GM18511 (cell line): ENCODE measurements at regions not wholly inside any gene's neighbourhood (a gene's known extent, or its start where the extent isn't known, plus 50 kb on each side); places are given as distances from the start of the nearest gene placed in this dataset.

Experiments
- ATAC-seq: cut with Tn5 transposase; IDR thresholded peaks from one replicate; pipeline ENCODE4 v1.9.1; 2021; ENCODE audit warnings: mild to moderate bottlenecking, moderate library complexity; ENCODE audit not compliant: unreplicated experiment

- no peak for ATAC-seq
Observed at GRCh38 chr3:73772076-73772886, 147.5 kb upstream of the PDZRN3 start.

DNA sequence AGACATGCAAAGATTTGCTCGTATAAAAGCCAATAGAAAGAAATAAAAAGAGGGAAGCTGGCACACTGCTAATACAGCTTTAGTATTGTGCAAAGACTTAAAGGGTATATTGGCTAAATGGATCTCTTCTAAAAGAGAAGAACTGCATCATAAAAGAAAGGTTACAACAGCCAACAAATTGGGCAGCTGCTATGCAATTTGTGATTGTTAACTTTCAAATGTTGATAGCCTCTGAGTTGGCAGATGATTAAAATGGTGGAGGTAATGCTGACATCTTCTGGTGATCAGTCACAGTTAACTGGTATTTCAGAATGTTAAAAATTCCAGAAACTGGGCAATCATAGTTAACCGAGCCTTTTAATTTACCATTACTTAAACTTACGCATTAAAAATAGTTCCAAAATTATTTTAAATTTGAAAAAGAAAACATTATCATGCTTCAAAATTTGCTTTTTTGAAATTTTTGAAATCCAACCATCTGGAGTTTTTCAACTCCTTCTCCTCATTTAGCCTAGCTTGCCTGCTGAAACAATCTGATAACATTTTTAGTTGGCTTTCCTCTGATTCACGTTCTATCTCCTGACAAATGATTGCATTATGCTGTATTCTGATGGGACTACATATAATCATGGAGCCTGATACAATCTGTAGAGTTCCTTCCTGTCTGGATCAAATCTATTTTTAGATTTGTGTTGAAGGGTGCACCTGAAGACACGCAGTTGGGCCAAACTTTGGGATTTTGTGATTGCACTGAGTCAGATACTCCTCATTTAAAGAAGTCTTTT, 144.0 kb upstream of the PDZRN3 start:
- ATAC-seq, result no peak

DNA sequence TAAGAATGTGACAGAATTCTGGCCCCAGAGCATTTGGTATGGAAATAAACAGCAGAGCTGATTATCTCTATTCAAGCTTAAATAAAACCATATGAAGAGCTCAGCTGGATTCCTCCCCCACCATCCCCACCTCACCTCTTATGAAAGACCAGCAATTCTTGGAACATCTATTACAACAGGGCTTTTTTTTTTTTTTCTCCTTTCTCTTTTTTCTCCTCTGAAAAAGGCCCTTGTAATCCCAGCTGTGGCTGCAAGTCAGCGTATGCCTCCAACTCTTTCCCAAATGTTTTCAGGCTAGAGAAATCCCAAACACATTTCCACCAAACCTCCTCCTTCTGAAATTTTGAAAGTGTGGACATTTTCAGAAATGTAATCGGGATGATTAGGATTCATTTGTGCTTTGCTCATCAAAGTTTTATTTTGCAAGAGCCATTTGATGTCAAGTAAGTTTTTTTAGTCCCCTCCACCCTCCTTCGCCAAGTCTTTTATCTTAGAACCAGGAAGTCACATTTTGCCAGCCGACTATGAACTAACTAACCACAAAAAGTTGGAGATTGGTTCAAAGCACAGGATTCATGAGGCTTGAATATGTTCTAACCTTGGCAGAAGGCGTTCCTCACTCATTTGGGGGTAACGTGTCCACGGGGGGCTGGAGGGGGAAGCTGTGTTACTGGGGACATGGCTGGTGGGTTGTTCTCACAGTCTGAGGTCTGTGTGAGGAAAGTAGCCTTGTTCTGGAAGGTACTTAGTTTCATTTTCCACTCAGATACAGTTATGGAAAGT, 142.0 kb upstream of the PDZRN3 start:
- ATAC-seq, result no peak

- ATAC-seq, result no peak
Observed at GRCh38 chr3:73765878-73766545, 141.3 kb upstream of the PDZRN3 start.

DNA sequence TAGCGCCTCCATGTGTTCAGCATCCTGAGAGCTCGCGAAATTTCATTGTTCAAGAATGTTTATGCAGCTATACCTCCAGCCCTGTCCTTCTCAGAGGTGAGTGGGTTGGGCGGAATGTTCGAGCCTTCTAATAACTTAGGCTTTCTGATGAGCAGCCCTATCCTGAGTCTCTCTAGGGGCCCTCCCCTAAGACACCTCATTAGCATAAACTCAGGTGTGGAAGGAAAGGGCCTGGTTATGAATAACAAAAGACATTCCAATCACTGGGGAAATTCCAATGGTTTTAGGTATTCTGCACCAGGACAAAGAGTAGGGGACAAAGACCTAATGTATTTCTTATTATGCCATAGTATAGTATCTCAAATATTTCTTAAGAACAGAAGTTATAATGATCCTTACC, 138.1 kb upstream of the PDZRN3 start:
- ATAC-seq, result no peak

GRCh38 chr3:73759297-73759711, 134.6 kb upstream of the PDZRN3 start:
- ATAC-seq, result no peak

DNA sequence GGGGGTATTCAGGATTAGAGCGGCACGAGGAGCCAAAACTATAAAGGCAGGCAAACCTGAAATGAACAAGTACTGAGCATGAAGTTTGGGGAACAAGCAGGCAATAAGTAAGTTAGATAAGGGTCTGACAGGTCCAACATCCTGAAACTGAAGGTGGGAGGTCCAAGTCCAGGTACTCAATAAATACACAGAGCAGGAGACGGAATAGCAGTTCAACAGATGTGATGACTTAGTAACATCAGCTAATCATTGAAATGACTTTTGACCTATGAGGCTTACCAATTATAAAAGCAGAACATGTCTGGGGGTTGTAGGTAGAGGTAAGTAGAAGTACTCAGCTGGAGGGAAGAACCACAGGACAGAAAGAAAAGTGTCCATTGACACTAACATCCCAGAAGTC, 132.8 kb upstream of the PDZRN3 start:
- ATAC-seq, result no peak

DNA sequence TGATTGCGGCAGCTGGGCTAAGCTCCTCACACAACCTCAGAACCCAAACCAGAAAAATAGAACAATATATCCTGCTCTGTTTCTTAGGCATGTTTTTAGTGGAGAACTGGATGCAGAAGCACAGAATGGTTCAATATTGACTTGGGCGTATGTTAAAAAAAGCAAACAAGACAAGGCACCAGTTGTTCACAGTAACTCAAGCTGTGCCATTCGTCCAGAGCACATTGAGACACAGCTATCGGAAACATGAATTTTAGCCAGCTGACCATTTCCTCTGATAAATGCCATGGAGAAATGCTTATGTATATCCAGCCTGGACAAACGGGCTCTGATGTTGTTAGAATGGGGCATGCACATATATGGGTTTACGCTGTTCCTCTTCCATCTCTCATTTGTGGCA, 129.2 kb upstream of the PDZRN3 start:
- ATAC-seq, result no peak

DNA sequence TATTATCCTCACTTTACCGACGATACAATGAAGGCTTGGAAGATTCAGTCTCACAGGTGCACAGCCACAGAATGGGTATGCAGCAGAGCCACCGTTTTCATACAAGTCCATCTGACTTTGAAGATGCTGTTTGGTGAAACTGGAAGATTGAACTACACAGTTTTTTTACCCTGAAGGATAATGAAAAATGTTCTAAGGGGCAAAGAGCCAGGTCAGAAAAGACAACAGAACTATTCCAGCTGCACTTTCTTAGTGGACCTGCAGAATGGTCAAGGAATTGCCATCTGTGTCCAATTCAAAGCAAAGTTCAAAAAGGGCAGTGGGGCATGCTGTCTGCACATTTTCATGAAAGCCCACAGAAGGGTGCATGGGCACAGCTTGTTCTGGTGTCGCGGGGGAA, 127.6 kb upstream of the PDZRN3 start:
- ATAC-seq, result no peak

DNA sequence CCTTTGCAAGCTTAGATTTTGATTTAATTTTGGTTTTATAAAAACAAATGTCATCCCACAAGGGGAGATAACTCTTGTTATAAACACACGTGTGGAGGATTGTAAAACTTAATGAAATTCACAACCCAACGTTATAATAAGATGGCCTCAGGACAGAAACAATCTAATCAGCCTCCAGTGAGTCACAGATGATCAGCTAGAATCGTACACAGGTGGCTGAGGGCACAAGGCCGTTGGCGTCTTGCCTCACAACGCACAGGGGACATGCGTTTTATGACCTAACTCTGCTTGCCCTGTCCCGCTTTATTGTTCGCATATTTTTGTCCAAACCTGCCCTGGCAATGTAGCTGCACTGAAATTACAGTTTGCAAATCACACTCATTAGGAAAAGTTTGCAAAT, 121.9 kb upstream of the PDZRN3 start:
- ATAC-seq, result no peak

- no peak for ATAC-seq
Observed at GRCh38 chr3:73745526-73746191, 120.9 kb upstream of the PDZRN3 start.

- no peak for ATAC-seq
Observed at GRCh38 chr3:73743551-73743950, 118.8 kb upstream of the PDZRN3 start.

- no peak for ATAC-seq
Observed at GRCh38 chr3:73739791-73740453, 115.2 kb upstream of the PDZRN3 start.

- ATAC-seq, result no peak
Observed at GRCh38 chr3:73738711-73739110, 114.0 kb upstream of the PDZRN3 start.

GRCh38 chr3:73734211-73735089, 109.7 kb upstream of the PDZRN3 start:
- no peak for ATAC-seq

GRCh38 chr3:73733746-73734145, 109.0 kb upstream of the PDZRN3 start:
- no peak for ATAC-seq

DNA sequence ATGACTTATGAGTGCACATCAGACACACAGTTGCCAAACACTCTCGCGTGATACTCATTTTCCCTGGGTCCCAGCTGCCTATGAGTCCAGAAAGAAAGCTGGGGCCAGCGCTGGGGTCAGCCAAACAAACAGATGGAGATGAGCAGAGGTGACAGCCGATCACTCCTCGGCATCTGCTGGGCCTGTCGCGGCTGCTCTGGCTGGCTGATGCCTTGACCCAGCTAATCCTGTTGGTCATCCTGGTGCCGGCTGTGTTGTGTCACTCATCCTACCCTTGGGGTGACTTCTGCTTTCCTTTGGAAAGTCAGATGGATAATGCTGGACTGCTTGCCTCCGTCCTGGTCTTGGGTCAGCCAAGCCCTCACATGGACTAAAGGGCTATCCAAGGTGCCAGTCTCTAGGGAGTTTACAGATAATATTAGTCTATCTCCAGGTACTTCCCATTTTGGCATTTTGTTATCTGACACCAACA, 105.3 kb upstream of the PDZRN3 start:
- ATAC-seq, result no peak

- no peak for ATAC-seq
Observed at GRCh38 chr3:73727854-73728253, 103.1 kb upstream of the PDZRN3 start.
